HepG2 (cell line): ENCODE measurements at regions not wholly inside any gene's neighbourhood (a gene's known extent, or its start where the extent isn't known, plus 50 kb on each side); places are given as distances from the start of the nearest gene placed in this dataset.

Experiments
- ATAC-seq: fragments of 200-7000 bp; cut with Tn5 transposase; 3 replicates; pipeline ENCODE4 v1.9.1; 2020; ENCODE audit warnings: mild to moderate bottlenecking, moderate library complexity
- BruUV-seq: library from RNA; stranded (reverse); fragments of 400-500 nt; replicated peaks from 2 replicates; lab custom pipeline; 2021; lab: Mats Ljungman, UMichigan
- CTCF ChIA-PET: fragments of 300-600 bp; formaldehyde crosslinking; extraction: SDS; loops from one replicate; lab custom pipeline; 2021; ENCODE audit warnings: low total read pairs, inconsistent platforms, low intra/inter-chr PET ratio; lab: Yijun Ruan, JAX
- POLR2A ChIA-PET: fragments of 350-600 bp; sonication (Branson Sonifier 250); formaldehyde crosslinking; loops from one replicate; lab custom pipeline; 2020; ENCODE audit warnings: antibody characterized with exemption, inconsistent platforms; lab: Yijun Ruan, JAX
- DNase-seq: peaks from one replicate; pipeline ENCODE4 v3.0.0-alpha.2; 2015; ENCODE audit warnings: low spot score
- FAIRE-seq: peaks from 3 replicates; lab custom pipeline; 2011; peaks lifted over from hg19 to GRCh38; lab: Jason Lieb, UNC
- H2AFZ ChIP-seq: one replicate; pipeline ENCODE4 v1.6.1; 2011; ENCODE audit warnings: low read length, inconsistent platforms
- H3K27ac ChIP-seq: fragments of 300-600 bp; 3 replicates; pipeline ENCODE4 v1.8.0; 2011; ENCODE audit warnings: mixed run types, mild to moderate bottlenecking, mixed read lengths, low read length, inconsistent platforms; ENCODE audit not compliant: insufficient read depth; ENCODE audit errors: extremely low read length
- H3K27me3 ChIP-seq, 2 experiments: fragments of 200-600 bp in 1 of 2; 2 replicates in 1 of 2; 3 replicates in 1 of 2; pipeline versions ENCODE4 v1.6.0 to v1.8.0; 2011; ENCODE audit warnings: low read length in 2 of 2, mild to moderate bottlenecking in 2 of 2, moderate library complexity in 2 of 2, inconsistent platforms in 1 of 2; ENCODE audit not compliant: insufficient read depth in 2 of 2, control insufficient read depth in 1 of 2
- H3K36me3 ChIP-seq, 2 experiments: fragments of 200-600 bp in 1 of 2; replicated peaks in 1 of 2; 2 replicates in 1 of 2; 3 replicates in 1 of 2; pipeline versions ENCODE4 v1.5.1 to v1.8.0; 2011; ENCODE audit warnings: low read length in 2 of 2, inconsistent platforms in 1 of 2; ENCODE audit not compliant: insufficient read depth in 2 of 2, control insufficient read depth in 1 of 2
- H3K4me1 ChIP-seq: 2 replicates; pipeline ENCODE4 v1.5.1; 2012; ENCODE audit warnings: low read length, inconsistent platforms; ENCODE audit not compliant: insufficient read depth
- H3K4me2 ChIP-seq: 2 replicates; pipeline ENCODE4 v1.6.0; 2011; ENCODE audit warnings: low read depth, low read length, inconsistent platforms
- H3K4me3 ChIP-seq, 3 experiments: fragments of 200-600 bp in 1 of 3; sonication (generic), shearing (Covaris generic) in 1 of 3; replicated peaks in 1 of 3; 2 replicates each; pipeline ENCODE4 v1.5.1; 2011 to 2016; ENCODE audit warnings: low read length in 3 of 3, inconsistent platforms in 2 of 3, low read depth in 2 of 3, mild to moderate bottlenecking in 2 of 3, control low read depth in 1 of 3, mixed read lengths in 1 of 3; ENCODE audit not compliant: insufficient read depth in 1 of 3
- H3K79me2 ChIP-seq: one replicate; pipeline ENCODE4 v1.6.1; 2011; ENCODE audit warnings: low read length, inconsistent platforms; ENCODE audit not compliant: insufficient read depth
- H3K9ac ChIP-seq: 2 replicates; pipeline ENCODE4 v1.6.0; 2011; ENCODE audit warnings: mild to moderate bottlenecking, low read depth, low read length, inconsistent platforms; ENCODE audit not compliant: insufficient read depth
- H3K9me3 ChIP-seq: 2 replicates; pipeline ENCODE4 v1.5.1; 2012; ENCODE audit warnings: mild to moderate bottlenecking, low read length
- H4K20me1 ChIP-seq: 2 replicates; pipeline ENCODE4 v1.6.0; 2011; ENCODE audit warnings: inconsistent platforms, mild to moderate bottlenecking, low read length, moderate library complexity; ENCODE audit not compliant: insufficient read depth
- GATAD1 ChIP-seq: IDR thresholded peaks from 2 replicates; pipeline ENCODE4 v1.6.1; 2016; ENCODE audit warnings: missing genetic modification reagents, missing compliant biosample characterization
- NFE2L1 ChIP-seq: sonication (generic); formaldehyde crosslinking; IDR thresholded peaks from 2 replicates; pipeline ENCODE4 v1.4.0; 2020; ENCODE audit warnings: missing genetic modification reagents, mild to moderate bottlenecking, borderline replicate concordance
- NFRKB ChIP-seq: fragments of 450-650 bp; IDR thresholded peaks from 2 replicates; pipeline ENCODE4 v1.6.1; 2017
- PLRG1 ChIP-seq: fragments of 450-650 bp; conservative IDR thresholded peaks from 2 replicates; pipeline ENCODE4 v1.6.1; 2016
- RBM22 ChIP-seq: fragments of 200-400 bp; formaldehyde crosslinking; optimal IDR thresholded peaks from 2 replicates; pipeline ENCODE3; 2017; ENCODE audit warnings: mild to moderate bottlenecking, low read length, moderate library complexity
- RCOR2 ChIP-seq: IDR thresholded peaks from 2 replicates; pipeline ENCODE4 v1.6.1; 2016; ENCODE audit warnings: missing biosample characterization, missing genetic modification reagents
- SAFB2 ChIP-seq: sonication (generic); formaldehyde crosslinking; IDR thresholded peaks from 2 replicates; pipeline ENCODE4 v1.5.1; 2020; ENCODE audit warnings: missing genetic modification reagents, low read depth, mild to moderate bottlenecking, borderline replicate concordance
- SMC3 ChIP-seq: IDR thresholded peaks from 2 replicates; pipeline ENCODE4 v1.6.1; 2011; ENCODE audit warnings: low read length, improper control_type of control experiment
- ZNF12 ChIP-seq: sonication (generic); formaldehyde crosslinking; IDR thresholded peaks from 2 replicates; pipeline ENCODE4 v1.5.0; 2020; ENCODE audit warnings: missing genetic modification reagents
- ZNF674 ChIP-seq: sonication (generic); formaldehyde crosslinking; IDR thresholded peaks from 2 replicates; pipeline ENCODE4 v1.5.0; 2020; ENCODE audit warnings: low read depth, mild to moderate bottlenecking, missing genetic modification reagents
- WGBS: methylation state at CpG from one replicate; pipeline ENCODE4 v1.1.6; 2017; ENCODE audit warnings: low lambda C conversion rate; 5-methylcytosine and 5-hydroxymethylcytosine counted together
- in situ Hi-C: cut with HindIII; loops from 2 replicates; pipeline ENCODE4 v1.10.0; 2017; ENCODE audit warnings: low pct_unique_long_range_greater_than_20kb; ENCODE audit not compliant: extremely low pct_ligation_motif_present
- intact Hi-C: fragments of 100-400 bp; cut with micrococcal nuclease; formaldehyde crosslinking; loops from one replicate; pipeline ENCODE4 v1.10.0; 2022; ENCODE audit not compliant: unreplicated experiment
- TF ChIP-seq, protein P1 (sequence below): sonication (generic); formaldehyde crosslinking; IDR thresholded peaks from 2 replicates; pipeline ENCODE4 v1.5.1; 2020; ENCODE audit warnings: mild to moderate bottlenecking, missing genetic modification reagents, borderline replicate concordance
- TF ChIP-seq, protein P2 (sequence below): sonication (generic); formaldehyde crosslinking; conservative IDR thresholded peaks from 2 replicates; pipeline ENCODE4 v1.8.1; 2023; ENCODE audit warnings: missing genetic modification reagents
- TF ChIP-seq, protein P3 (sequence below): sonication (generic); formaldehyde crosslinking; IDR thresholded peaks from 2 replicates; pipeline ENCODE4 v1.4.0; 2020; ENCODE audit warnings: missing genetic modification reagents
- TF ChIP-seq, protein P4 (sequence below): sonication (generic); formaldehyde crosslinking; IDR thresholded peaks from 2 replicates; pipeline ENCODE4 v1.5.0; 2020; ENCODE audit warnings: mild to moderate bottlenecking, missing genetic modification reagents, moderate library complexity
- TF ChIP-seq, protein P5 (sequence below): sonication (generic); formaldehyde crosslinking; IDR thresholded peaks from 2 replicates; pipeline ENCODE4 v1.4.0; 2020; ENCODE audit warnings: mild to moderate bottlenecking, missing genetic modification reagents, borderline replicate concordance
- TF ChIP-seq, protein P6 (sequence below): sonication (generic); formaldehyde crosslinking; IDR thresholded peaks from 2 replicates; pipeline ENCODE4 v1.4.0; 2020; ENCODE audit warnings: low read depth, mild to moderate bottlenecking, missing genetic modification reagents

DNA sequence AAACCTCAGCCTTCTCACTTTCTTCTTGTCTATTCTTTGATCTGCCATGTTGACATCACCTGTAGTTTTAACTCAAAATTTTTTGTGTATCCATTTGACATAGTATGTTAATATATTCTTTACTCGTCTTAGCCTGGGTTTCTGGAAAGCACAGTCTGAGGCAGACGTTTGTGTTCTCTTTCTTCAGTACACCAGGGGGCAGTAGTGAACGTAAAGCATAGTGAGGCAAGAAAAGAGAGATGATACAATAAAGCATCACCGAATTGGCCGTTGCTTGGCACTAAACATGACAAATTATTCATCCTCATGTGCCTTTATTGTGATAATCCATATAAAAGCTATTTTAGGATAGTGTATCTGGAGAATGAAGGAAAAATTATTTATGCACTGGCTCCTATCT is 141.0 kb upstream of the MYRIP start:
- Histone ChIP-seq H3K27ac (no peak overlapping the region), H3K4me2 (no peak overlapping the region), H3K4me3 (no peak overlapping the region), H3K9ac (no peak overlapping the region), H3K9me3 (no peaks in the 10 kb centered on the region), H3K79me2 (no peaks in the 10 kb centered on the region), H4K20me1 (no peaks in the 10 kb centered on the region), H3K27me3 (no peaks in the 10 kb centered on the region; a peak in 1 of 5 replicates), H2AFZ (no peak overlapping the region), H3K4me1 (no peaks in the 10 kb centered on the region), H3K36me3 (no peaks in the 10 kb centered on the region)
- no TSS peak for BruUV-seq
- in situ Hi-C loops (no loop called here), intact Hi-C loops (loop anchor here (1.0 to 2.0 kb wide), 2 partner anchors 322 to 510 kb away; no protein-coding TSS in a partner anchor)
- 5% methylated on average over 5 of the region's 5 CpGs for WGBS
- ATAC-seq = peak; percentile 67
- DNase-seq = peak; percentile 38
- peak; percentile 36 for FAIRE-seq
- CTCF ChIA-PET = interaction anchor here (1.2 to 1.4 kb wide), 2 partner anchors 322 to 511 kb away, joined by 4 to 11 read pairs; no protein-coding TSS in a partner anchor
- POLR2A ChIA-PET = no interaction called here
- TF ChIP-seq, protein P1, sequence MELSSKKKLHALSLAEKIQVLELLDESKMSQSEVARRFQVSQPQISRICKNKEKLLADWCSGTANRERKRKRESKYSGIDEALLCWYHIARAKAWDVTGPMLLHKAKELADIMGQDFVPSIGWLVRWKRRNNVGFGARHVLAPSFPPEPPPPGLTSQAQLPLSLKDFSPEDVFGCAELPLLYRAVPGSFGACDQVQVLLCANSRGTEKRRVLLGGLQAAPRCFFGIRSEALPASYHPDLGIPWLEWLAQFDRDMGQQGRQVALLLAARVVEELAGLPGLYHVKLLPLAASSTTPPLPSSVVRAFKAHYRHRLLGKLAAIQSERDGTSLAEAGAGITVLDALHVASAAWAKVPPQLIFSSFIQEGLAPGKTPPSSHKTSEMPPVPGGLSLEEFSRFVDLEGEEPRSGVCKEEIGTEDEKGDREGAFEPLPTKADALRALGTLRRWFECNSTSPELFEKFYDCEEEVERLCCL (CRISPR knock-in tag) = no peak
- TF ChIP-seq, protein P2, sequence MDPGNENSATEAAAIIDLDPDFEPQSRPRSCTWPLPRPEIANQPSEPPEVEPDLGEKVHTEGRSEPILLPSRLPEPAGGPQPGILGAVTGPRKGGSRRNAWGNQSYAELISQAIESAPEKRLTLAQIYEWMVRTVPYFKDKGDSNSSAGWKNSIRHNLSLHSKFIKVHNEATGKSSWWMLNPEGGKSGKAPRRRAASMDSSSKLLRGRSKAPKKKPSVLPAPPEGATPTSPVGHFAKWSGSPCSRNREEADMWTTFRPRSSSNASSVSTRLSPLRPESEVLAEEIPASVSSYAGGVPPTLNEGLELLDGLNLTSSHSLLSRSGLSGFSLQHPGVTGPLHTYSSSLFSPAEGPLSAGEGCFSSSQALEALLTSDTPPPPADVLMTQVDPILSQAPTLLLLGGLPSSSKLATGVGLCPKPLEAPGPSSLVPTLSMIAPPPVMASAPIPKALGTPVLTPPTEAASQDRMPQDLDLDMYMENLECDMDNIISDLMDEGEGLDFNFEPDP (CRISPR knock-in tag) = no peak
- TF ChIP-seq NFE2L1 (no peak), SMC3 (peak; percentile 54), GATAD1 (no peak), ZNF674 (no peak), NFRKB (no peak), RBM22 (no peak), PLRG1 (no peak), RCOR2 (CRISPR knock-in tag) (no peak), SAFB2 (CRISPR knock-in tag) (no peak), ZNF12 (CRISPR knock-in tag) (no peak)
- TF ChIP-seq, protein P3, sequence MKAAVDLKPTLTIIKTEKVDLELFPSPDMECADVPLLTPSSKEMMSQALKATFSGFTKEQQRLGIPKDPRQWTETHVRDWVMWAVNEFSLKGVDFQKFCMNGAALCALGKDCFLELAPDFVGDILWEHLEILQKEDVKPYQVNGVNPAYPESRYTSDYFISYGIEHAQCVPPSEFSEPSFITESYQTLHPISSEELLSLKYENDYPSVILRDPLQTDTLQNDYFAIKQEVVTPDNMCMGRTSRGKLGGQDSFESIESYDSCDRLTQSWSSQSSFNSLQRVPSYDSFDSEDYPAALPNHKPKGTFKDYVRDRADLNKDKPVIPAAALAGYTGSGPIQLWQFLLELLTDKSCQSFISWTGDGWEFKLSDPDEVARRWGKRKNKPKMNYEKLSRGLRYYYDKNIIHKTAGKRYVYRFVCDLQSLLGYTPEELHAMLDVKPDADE (CRISPR knock-in tag) = no peak
- TF ChIP-seq, protein P4, sequence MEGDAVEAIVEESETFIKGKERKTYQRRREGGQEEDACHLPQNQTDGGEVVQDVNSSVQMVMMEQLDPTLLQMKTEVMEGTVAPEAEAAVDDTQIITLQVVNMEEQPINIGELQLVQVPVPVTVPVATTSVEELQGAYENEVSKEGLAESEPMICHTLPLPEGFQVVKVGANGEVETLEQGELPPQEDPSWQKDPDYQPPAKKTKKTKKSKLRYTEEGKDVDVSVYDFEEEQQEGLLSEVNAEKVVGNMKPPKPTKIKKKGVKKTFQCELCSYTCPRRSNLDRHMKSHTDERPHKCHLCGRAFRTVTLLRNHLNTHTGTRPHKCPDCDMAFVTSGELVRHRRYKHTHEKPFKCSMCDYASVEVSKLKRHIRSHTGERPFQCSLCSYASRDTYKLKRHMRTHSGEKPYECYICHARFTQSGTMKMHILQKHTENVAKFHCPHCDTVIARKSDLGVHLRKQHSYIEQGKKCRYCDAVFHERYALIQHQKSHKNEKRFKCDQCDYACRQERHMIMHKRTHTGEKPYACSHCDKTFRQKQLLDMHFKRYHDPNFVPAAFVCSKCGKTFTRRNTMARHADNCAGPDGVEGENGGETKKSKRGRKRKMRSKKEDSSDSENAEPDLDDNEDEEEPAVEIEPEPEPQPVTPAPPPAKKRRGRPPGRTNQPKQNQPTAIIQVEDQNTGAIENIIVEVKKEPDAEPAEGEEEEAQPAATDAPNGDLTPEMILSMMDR (CRISPR knock-in tag) = peak; percentile 64
- TF ChIP-seq, protein P5, sequence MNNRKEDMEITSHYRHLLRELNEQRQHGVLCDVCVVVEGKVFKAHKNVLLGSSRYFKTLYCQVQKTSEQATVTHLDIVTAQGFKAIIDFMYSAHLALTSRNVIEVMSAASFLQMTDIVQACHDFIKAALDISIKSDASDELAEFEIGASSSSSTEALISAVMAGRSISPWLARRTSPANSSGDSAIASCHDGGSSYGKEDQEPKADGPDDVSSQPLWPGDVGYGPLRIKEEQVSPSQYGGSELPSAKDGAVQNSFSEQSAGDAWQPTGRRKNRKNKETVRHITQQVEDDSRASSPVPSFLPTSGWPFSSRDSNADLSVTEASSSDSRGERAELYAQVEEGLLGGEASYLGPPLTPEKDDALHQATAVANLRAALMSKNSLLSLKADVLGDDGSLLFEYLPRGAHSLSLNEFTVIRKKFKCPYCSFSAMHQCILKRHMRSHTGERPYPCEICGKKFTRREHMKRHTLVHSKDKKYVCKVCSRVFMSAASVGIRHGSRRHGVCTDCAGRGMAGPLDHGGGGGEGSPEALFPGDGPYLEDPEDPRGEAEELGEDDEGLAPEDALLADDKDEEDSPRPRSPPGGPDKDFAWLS (CRISPR knock-in tag) = no peak
- TF ChIP-seq, protein P6, sequence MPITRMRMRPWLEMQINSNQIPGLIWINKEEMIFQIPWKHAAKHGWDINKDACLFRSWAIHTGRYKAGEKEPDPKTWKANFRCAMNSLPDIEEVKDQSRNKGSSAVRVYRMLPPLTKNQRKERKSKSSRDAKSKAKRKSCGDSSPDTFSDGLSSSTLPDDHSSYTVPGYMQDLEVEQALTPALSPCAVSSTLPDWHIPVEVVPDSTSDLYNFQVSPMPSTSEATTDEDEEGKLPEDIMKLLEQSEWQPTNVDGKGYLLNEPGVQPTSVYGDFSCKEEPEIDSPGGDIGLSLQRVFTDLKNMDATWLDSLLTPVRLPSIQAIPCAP (CRISPR knock-in tag) = no peak
